GM18499 (cell line): ENCODE measurements at regions not wholly inside any gene's neighbourhood (a gene's known extent, or its start where the extent isn't known, plus 50 kb on each side); places are given as distances from the start of the nearest gene placed in this dataset.
"Not testable (repeated sequence)": the region's sequence is repeated elsewhere in the genome, so short reads cannot be mapped to it uniquely, and the experiment has no call there.

ENCODE experiments used
- ATAC-seq: cut with Tn5 transposase; IDR thresholded peaks from one replicate; pipeline ENCODE4 v1.9.1; 2021; ENCODE audit warnings: moderate number of reproducible peaks; ENCODE audit not compliant: insufficient read depth, unreplicated experiment

DNA sequence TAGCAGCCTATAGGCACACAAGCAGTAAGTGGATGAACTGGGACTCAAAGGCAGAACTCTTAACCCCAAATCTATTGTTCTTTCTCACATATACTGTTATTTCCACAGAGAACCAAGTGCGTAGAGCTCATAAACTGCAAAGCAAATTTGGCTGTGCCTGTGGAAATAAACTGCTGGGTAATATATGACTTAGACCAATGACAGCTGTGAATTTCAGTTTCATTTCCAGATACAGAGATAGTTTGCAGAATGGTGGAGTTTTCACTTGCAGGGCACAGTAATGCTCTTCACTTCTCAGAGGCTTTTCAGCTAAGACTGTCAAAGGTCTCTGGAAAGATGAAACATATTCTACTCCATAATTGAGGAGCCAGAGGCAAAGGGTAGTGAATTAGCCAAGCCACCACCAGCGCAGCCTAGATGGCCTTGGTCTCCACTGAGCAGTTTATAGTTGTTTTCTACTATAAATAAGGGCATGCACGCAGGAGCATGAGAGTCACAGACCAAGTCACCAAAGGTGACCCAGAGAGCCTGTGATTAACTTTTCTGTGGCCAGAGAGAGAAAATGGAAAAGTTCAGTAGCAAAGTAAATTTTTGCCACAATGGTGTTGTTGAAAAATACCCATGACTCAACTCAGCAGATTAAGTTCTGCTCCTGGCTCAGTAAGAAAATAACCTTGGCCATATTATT is 180.7 kb upstream of the GRM7 start:
- ATAC-seq, result peak; percentile 85

DNA sequence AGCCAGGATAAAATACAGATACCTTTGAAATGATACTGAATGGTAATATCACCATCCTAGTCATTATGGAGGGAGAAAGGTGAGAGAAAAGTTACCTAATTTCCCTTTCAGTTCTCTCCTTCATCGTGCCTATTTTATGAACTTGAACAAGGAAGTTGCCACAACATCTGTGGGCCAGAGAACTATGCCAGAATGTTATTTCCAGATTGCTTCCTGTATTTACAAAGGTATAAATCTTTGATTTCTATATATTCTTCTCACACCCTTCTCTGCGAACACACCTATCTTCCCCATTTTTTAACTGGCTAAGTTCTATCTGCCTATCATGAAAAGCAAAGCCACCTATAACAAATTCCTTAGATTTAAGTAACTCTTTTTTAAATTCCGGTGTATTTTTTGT is 163.6 kb upstream of the GRM7 start:
- no peak for ATAC-seq

DNA sequence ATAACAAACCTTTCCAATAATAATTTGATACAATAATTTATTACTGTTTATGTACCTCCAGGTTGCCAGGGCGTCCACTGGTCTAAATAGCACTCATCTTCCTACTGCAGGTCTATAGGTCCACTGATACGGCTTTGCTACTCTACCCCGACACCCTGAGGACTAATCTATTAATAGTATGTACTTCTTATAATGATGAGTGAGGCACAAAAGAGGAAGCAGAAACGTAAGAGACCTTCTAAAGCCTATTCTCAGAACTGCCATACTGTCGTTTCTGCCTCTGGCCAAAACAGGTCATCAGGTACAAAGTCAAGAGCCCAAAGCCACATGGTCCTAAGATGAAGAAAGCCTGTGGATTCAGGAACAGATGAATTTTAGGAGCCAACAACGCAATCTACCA is 163.2 kb upstream of the GRM7 start:
- ATAC-seq, result no peak

DNA sequence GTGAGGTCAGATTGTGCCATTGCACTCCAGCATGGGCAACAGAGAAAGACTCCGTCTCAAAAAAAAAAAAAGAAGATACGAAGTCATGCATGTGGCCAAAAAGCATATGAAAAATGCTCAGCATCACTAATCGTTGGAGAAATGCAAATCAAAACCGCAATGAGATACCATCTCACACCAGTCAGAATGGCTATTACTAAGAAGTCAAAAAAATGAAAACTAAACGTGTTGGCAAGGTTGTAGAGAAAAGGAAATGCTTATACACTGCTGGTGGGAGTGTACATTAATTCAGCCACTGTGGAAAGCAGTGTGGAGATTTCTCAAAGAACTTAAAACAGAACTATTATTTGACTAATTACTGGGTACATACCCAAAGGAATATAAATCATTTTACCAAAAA is 156.1 kb upstream of the GRM7 start:
- not testable (repeated sequence) for ATAC-seq

DNA sequence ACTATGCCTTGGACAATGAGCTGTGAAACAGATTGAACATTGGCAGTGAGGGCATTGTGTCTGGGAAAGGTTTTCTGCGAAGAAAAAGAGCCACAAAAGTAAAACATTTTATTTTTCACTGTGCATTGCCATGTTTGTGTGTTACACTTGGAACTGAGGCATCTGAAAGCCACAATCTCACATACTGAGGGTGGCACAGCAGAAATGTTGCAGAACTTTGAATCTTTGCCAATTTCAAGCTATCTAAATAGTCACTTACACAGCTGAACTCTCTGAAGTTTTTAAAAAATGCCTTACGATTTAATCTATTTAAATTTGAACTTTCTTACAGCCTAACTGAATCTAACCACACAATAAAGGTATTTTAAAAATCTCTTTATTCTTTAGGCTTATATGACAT is 154.1 kb upstream of the GRM7 start:
- no peak for ATAC-seq

DNA sequence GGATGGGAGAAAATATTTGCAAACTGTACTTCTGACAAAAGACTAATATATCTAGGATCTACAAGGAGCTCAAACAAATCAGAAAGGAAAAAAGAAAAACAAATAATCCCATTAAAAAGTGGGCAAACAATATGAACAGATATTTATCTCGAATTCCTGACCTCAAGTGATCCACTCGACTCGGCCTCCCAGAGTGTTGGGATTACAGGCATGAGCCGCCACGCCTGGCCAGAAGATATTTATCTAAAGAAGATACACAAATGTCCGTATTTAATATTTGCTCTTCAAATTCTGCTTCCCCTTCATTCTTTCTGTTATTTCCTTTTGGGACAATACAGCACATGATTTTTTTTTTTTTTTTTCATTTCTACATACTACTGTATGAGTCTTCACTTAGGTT is 151.7 kb upstream of the GRM7 start:
- no peak for ATAC-seq

DNA sequence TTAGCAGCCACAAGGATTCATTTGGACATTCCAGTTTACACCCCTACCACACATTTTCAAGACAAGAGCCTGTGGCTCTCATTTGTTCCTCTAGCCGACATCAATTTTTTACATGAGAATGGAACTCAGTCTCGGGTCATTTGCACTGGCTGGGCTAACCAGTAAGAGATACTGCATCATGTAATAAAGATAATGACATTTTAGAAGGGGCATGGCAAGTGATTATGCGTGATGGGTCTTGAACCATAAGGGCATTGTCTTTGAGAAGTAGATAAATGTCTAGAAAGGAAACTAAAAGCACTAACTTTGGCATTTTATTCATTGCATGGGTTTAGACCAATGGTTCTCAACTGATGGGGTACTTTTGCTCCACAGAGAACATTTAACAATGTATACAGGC is 146.0 kb upstream of the GRM7 start:
- ATAC-seq, result no peak

DNA sequence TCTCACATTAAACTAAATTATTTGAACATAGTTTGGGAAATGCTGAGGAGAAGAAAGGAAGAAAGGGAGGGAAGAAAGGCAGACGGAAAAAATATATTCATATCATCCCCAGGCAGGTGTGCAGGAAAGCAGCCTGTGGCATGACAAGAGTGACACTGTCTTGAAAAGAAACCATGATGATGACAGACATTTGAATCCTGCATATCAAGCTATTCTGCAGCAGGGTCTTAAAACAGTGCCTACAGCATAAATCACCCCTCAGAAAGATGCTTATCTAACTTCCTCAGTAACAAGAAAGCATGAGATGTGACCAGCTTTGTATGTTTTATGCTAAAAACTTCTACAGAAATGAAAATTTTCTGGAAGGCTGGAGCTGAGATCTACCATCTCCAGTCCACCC is 144.5 kb upstream of the GRM7 start:
- ATAC-seq, result no peak

DNA sequence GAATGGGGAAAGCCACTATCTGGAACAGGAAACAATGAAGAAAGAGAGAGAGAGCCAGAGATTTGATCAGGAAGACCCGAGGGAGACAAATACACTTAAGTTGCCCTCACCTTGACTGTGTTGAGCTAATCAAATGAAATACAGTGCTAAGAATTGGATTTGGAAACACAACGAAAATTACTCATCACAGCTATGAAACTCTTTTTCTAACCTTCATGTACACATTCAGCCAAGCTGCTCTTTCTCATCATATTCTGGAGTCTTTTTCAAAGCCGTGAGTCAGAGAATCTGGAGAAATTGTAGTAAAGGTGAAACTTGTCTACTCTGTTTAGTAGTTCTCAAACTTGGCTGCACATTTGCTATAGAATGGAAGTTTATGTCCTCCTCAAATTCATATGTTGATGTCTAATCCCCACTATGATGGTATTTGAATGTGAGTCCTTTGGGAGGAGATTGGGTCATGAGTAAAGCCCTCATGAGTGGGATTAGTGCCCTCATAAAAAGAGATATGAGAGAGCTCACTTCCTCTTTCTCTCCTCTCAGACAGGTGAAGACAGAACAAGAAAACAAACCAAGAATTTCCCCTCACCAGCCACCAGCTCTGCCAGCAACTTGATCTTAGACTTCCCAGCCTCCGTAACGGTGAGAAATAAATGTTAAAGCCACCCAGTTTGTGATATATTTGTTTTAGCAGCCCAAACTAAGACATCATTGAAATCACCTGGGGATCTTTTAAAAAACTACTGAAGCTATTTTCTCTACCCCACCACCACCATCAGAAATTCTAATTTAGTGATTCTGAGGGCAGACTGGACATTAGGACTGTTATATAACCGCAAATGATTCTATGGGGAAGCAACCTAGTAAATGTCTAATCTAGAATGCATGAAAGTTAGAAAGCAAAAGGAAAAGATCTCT is 143.6 kb upstream of the GRM7 start:
- ATAC-seq, result peak; percentile 83

DNA sequence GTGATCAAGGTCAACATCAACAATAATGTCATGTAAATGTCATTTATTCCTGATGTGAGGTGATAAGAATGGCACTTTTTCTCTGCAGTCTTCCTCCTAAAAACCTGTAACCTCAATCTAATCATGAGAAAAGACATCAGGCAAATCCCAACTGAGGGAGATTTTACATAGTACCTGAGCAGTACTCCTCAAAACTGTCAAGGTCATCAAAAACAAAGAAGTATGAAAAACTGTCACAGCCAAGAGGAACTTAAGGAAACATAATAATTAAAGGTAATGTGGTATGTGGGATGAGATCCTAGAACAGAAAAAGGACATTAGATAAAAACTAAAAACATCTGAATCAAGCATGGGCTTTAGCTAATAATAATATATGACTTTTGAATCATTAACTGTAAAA is 140.9 kb upstream of the GRM7 start:
- no peak for ATAC-seq

DNA sequence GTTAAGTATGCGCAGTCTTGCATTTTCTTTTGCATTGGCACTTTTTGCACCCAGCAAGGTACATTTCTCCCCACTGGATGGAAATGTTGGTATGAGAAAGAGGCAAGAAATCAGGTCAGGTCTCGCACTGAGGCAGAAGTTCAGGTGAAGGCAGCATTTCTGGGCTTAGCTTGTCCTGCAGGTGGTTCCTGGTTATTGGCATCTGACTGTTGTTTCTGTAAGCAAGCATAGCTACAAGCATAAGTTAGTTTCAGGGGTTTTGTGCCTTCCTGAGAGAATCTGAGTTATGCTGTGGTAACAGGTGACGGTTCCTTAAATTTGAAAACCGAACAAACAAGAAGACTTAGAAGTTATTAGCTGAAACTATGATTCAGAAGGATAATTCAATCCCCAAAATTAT is 139.4 kb upstream of the GRM7 start:
- no peak for ATAC-seq

DNA sequence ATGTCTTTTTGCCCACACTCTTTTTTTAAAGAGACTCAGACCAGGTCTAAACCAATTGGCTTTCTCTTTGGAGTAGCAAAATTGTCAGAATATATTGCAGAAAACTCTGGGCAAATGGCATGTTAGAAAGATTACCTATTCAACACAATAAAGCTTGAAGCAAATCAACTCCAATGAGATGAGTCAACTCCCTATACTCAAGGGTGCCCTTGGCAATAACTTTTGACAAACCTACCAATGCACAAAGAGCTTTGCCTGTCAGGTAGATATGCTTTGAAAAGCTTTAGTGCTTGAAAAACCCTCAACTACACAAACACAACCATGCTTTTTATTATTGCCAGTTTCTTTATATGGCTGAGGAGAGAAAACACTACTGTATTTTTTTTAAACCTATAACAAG is 137.7 kb upstream of the GRM7 start:
- no peak for ATAC-seq

DNA sequence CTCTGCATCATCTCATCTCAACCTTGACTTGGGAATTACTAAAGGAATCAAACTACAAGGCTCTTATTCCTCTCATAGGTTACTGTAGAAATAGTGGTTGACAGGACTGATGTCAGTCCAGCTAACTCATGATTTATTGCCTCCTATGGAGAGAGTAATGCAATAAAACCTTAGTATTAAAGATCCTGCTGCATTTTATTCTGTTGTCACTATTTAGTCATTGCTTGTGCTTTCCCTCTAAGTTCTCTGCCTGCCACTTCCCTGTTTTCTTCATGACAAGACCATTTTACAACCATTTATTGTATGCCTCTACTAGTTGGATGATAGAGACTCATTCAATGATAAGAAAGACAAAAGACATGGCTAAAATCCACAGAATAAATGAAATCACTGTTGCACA is 134.1 kb upstream of the GRM7 start:
- no peak for ATAC-seq

DNA sequence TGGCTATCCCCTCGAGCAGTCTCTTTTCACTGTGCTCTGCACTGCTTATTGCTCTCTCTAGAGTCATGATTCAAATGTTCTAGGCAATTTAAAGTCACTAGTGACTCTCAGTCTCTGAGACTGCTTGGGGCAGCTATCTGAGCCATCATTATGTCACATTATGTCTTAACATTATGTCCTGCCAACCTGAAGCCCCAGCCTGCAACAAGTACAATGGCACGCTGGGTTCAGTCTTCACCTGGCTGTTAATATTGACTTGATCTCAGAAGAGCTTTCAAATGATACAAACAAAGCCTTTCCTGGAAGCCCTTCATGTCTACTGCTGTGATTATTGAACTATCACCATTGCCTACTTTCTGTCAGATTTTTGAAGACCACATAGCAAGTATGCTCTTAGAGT is 128.1 kb upstream of the GRM7 start:
- no peak for ATAC-seq

DNA sequence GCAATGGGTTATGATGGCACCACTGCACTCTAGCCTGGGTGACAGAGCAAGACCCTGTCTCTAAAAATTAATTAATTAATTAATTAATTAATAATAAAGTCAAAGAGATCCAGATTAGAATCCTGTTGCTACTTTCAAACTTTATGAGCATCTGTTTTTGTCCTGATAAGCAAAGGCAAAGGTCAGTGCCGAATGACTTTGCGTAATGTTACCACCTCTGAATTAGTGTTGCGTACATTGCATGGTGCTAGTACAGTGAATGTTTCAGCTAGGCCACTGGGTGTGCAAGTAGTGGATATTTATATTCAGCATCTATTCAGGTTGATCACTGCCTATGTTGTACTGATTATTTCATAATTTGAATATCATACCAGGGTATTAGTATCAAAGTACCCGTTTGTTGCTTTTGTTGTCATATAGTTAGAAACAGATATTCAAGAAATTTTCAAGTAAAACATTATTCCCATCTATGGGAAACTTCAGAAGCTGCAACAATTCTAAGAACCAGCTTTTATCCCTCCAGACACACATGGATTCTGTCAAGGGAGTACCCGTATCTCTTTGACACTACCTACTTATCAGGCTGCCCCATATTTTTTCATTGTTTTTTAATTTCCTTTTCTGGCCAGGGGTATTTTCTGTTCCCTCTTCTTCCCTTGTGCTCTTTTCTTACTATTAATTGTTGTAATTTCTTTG is 127.1 kb upstream of the GRM7 start:
- no peak for ATAC-seq

DNA sequence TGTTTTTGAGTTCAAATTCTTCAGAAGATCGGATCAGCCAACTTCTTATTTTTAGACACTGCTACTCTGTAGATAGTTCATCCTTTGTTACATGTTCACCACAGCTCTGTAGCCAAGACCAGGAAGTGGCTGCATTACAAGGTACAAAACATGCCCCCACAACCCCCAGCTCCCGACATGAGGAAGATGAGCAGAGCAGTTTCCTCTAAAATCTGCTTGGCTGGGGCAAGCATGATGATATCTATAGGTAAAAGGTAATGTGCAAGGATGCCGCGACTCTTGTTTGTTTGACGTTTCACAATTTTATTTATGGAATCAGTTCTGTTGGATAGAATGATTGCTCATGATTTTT is 126.5 kb upstream of the GRM7 start:
- ATAC-seq, result no peak

DNA sequence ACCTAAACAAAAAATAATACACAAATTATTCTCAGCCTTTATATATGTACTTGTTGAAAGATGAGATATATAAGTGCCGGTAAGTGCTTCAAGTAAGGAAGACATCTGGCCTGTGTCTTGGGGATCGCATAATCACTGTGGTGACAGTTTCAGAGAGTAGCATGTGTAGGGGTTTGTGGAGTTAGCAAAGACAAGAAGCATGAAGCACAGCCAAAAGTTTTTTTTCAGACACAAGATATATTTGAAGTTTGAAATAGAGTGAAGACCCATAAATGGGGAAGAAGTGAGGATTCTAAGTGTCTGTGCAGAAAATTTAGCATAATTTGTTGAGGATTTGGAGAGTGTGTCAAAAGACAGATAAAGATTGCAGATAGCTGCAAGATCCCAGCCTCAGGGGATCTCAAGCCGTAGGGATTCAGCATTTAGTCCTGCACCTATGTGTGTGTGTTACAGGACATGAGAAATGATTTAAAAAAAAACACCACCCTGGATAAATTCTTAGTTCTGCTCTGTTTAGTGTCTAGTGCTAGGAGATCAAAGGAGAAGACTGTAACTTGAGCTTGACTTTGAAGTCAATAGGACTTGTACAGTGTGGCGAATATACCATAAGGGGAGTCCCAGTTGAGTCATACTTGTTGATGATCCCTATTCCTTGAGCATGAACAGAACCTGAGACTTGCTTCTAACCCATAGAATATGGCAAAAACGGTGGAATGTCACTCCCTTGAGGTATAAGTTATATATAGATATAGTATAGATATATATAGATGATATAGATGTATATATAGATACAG is 123.9 kb upstream of the GRM7 start:
- ATAC-seq, result no peak

DNA sequence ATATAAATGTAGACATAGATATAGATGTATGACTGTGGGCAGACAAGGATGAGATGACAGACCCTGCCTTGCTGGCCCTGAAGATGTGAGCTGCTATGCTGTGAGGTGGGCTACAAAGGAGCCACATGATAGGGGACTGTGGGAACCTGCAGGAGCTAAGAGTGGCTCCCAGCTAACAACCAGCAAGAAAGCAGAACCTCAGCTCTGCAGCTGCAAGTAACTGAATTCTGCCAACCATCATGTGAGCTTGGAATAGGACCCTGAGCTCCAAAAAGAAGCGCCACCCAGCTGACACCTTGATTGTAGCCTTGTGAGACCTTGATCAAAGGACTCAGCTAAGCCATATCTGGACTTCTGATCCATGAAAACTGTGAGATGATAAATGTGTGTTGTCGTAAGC is 123.3 kb upstream of the GRM7 start:
- no peak for ATAC-seq

DNA sequence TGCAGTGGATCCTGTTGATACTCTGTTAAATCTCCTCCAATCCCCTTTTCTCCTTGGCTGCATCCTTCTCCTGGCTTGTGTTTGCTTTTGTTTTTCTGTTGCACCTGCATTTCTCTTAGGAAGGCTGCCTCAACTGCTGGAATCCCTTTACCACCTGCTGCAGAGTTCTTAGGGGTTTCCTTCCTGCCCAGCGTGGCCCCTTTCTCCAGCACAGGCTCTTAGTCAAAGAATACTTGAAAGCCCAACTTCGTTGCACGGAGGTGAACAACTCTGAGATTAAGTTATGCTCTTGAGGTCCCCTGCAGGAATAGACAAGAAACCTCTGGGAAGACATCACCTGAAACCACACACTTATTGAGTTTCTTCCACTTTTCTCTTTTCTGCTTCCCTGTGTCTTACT is 121.6 kb upstream of the GRM7 start:
- no peak for ATAC-seq

DNA sequence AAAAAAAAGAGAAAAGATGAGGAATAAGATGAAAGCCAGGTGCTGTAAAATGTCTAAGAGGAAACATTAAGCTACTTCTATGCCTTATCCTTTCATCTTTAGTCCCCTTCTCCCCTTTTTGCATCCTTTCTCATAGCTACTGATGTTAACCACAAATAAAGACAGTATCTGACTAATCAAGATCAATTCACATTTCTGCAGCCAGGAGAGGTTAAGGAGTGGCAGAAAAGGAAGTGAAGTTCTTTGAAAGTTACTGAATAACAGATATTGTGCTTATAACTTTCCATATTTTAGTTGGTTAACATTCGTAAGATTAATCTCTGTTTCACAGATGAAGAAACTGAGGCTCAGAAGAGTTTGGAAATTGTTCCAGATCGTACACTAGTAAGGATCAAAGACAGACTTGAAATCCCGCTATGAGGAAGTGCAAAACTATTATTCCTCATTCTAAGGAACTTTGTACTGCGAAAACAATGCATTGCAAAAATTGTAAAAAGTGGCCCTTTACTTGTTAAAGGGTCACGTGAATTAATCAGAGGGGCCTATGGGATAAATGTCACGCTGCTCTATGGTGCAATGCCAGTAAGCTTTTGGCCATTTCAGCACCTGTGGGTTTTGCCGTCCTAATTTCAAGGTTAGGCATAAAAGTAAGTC is 117.7 kb upstream of the GRM7 start:
- ATAC-seq, result no peak
